OCI-LY7 (cell line): ENCODE measurements at regions not wholly inside any gene's neighbourhood (a gene's known extent, or its start where the extent isn't known, plus 50 kb on each side); places are given as distances from the start of the nearest gene placed in this dataset.

Experiments
- BruUV-seq: library from RNA; stranded (reverse); fragments of 400-500 nt; replicated peaks from 2 replicates; lab custom pipeline; 2021; lab: Mats Ljungman, UMichigan
- CTCF ChIA-PET: fragments of 300-600 bp; sonication (Branson Sonifier 250); formaldehyde crosslinking; loops from one replicate; lab custom pipeline; 2022; ENCODE audit warnings: antibody characterized with exemption; ENCODE audit not compliant: unreplicated experiment; lab: Charles Lee
- POLR2A ChIA-PET: fragments of 300-600 bp; sonication (Branson Sonifier 250); formaldehyde crosslinking; loops from one replicate; lab custom pipeline; 2022; ENCODE audit warnings: antibody characterized with exemption; lab: Charles Lee
- DNase-seq: peaks from one replicate; pipeline ENCODE4 v3.0.0-alpha.2; 2015; ENCODE audit warnings: low spot score
- H2AFZ ChIP-seq: fragments of 200-600 bp; sonication (generic), shearing (Covaris generic); 2 replicates; pipeline ENCODE4 v1.6.1; 2014; ENCODE audit warnings: mild to moderate bottlenecking, antibody characterized with exemption, low read length, moderate library complexity
- H3K27ac ChIP-seq: fragments of 200-600 bp; sonication (generic); 2 replicates; pipeline ENCODE4 v1.5.1; 2014; ENCODE audit warnings: mixed run types, low read depth, mild to moderate bottlenecking, moderate library complexity, low read length, inconsistent platforms; ENCODE audit not compliant: poor library complexity, severe bottlenecking
- H3K36me3 ChIP-seq: fragments of 200-600 bp; sonication (generic); 2 replicates; pipeline ENCODE4 v1.6.1; 2014; ENCODE audit warnings: mild to moderate bottlenecking, antibody characterized with exemption, low read length, moderate library complexity, mixed read lengths; ENCODE audit not compliant: insufficient read depth
- H3K4me1 ChIP-seq: fragments of 200-600 bp; sonication (generic); 2 replicates; pipeline ENCODE4 v1.5.1; 2014; ENCODE audit warnings: mild to moderate bottlenecking, low read length; ENCODE audit not compliant: insufficient read depth, poor library complexity, severe bottlenecking
- H3K4me2 ChIP-seq: fragments of 200-600 bp; sonication (generic); 2 replicates; pipeline ENCODE4 v1.6.1; 2014; ENCODE audit warnings: mild to moderate bottlenecking, low read length
- H3K4me3 ChIP-seq: fragments of 200-600 bp; sonication (generic); 2 replicates; pipeline ENCODE4 v1.5.1; 2014; ENCODE audit warnings: mild to moderate bottlenecking, low read depth, low read length; ENCODE audit not compliant: poor library complexity, severe bottlenecking
- H3K79me2 ChIP-seq: fragments of 200-600 bp; sonication (generic); 2 replicates; pipeline ENCODE4 v1.6.1; 2016; ENCODE audit warnings: low read depth, mild to moderate bottlenecking, low read length, moderate library complexity, mixed read lengths; ENCODE audit not compliant: insufficient read depth
- H3K9me2 ChIP-seq: fragments of 200-600 bp; sonication (generic); 2 replicates; pipeline ENCODE4 v1.6.1; 2016; ENCODE audit warnings: mild to moderate bottlenecking, low read length, mixed read lengths; ENCODE audit not compliant: insufficient read depth
- H3K9me3 ChIP-seq: fragments of 200-600 bp; sonication (generic); 2 replicates; pipeline ENCODE4 v1.6.1; 2014; ENCODE audit warnings: mild to moderate bottlenecking, mixed run types, low read length, mixed read lengths
- H4K20me1 ChIP-seq: fragments of 200-600 bp; sonication (generic); 2 replicates; pipeline ENCODE4 v1.6.1; 2014; ENCODE audit warnings: mild to moderate bottlenecking, antibody characterized with exemption, low read length, moderate library complexity, mixed read lengths; ENCODE audit not compliant: insufficient read depth
- CTCF ChIP-seq: fragments of 200-600 bp; sonication (generic); conservative IDR thresholded peaks from 2 replicates; pipeline ENCODE4 v1.5.1; 2014; ENCODE audit warnings: mild to moderate bottlenecking, antibody characterized with exemption, low read length, moderate library complexity, mixed read lengths
- EZH2phosphoT487 ChIP-seq: fragments of 200-600 bp; sonication (generic); IDR thresholded peaks from 2 replicates; pipeline ENCODE4 v1.6.1; 2018; ENCODE audit warnings: low read depth, borderline replicate concordance, mild to moderate bottlenecking, mixed run types, antibody characterized with exemption, low read length, moderate library complexity, mixed read lengths
- intact Hi-C: fragments of 100-400 bp; cut with micrococcal nuclease; formaldehyde crosslinking; loops from one replicate; pipeline ENCODE4 v1.10.0; 2022; ENCODE audit not compliant: unreplicated experiment

GRCh38 chr4:138510053-138510452 is 267.9 kb upstream of the SLC7A11 start:
- no peaks in the 10 kb centered on the region for H3K9me2 ChIP-seq
- H3K4me1 ChIP-seq, result no peaks in the 10 kb centered on the region
- no peak overlapping the region for H3K4me3 ChIP-seq
- intact Hi-C loops, result no loop called here
- no peaks in the 10 kb centered on the region for H3K36me3 ChIP-seq
- CTCF ChIA-PET, result no interaction called here
- no peak overlapping the region for H3K27ac ChIP-seq
- no peaks in the 10 kb centered on the region for H4K20me1 ChIP-seq
- no peaks in the 10 kb centered on the region for H3K9me3 ChIP-seq
- H3K79me2 ChIP-seq, result no peaks in the 10 kb centered on the region
- no peak for TF ChIP-seq EZH2phosphoT487
- TF ChIP-seq CTCF, result no peak
- DNase-seq, result no peak
- POLR2A ChIA-PET, result interaction anchor here (0.7 to 0.9 kb wide), 2 partner anchors 45 to 73 kb away, joined by 3 to 4 read pairs; no protein-coding TSS in a partner anchor
- no peak overlapping the region for H2AFZ ChIP-seq
- H3K4me2 ChIP-seq, result no peak overlapping the region
- no TSS peak for BruUV-seq

- no peaks in the 10 kb centered on the region for H3K9me2 ChIP-seq
- no peaks in the 10 kb centered on the region for H3K36me3 ChIP-seq
- H3K4me1 ChIP-seq, result no peaks in the 10 kb centered on the region
- no peaks in the 10 kb centered on the region for H4K20me1 ChIP-seq
- no peak overlapping the region for H3K4me2 ChIP-seq
- no TSS peak for BruUV-seq
- H3K4me3 ChIP-seq, result no peak overlapping the region
- no peak overlapping the region for H3K27ac ChIP-seq
- TF ChIP-seq CTCF, result no peak
- TF ChIP-seq EZH2phosphoT487, result no peak
- H2AFZ ChIP-seq, result no peak overlapping the region
- ChIA-PET CTCF (no interaction called here), POLR2A (no interaction called here)
- DNase-seq, result no peak
- no peaks in the 10 kb centered on the region for H3K79me2 ChIP-seq
- H3K9me3 ChIP-seq, result no peaks in the 10 kb centered on the region
- intact Hi-C loops, result no loop called here
Measured at GRCh38 chr4:138509346-138509745, 267.2 kb upstream of the SLC7A11 start.

GRCh38 chr4:138507522-138507921 is 265.4 kb upstream of the SLC7A11 start:
- Histone ChIP-seq H3K9me2 (no peaks in the 10 kb centered on the region), H3K4me2 (no peak overlapping the region), H4K20me1 (no peaks in the 10 kb centered on the region), H3K79me2 (no peaks in the 10 kb centered on the region), H3K4me1 (no peaks in the 10 kb centered on the region), H2AFZ (no peak overlapping the region), H3K9me3 (no peaks in the 10 kb centered on the region), H3K36me3 (no peaks in the 10 kb centered on the region), H3K4me3 (no peak overlapping the region), H3K27ac (no peak overlapping the region)
- CTCF ChIA-PET, result no interaction called here
- BruUV-seq, result no TSS peak
- POLR2A ChIA-PET, result no interaction called here
- intact Hi-C loops, result no loop called here
- no peak for DNase-seq
- TF ChIP-seq CTCF, result no peak
- no peak for TF ChIP-seq EZH2phosphoT487
